ENCODE measurements at regions not wholly inside any gene's neighbourhood (a gene's known extent, or its start where the extent isn't known, plus 50 kb on each side); places are given as distances from the start of the nearest gene placed in this dataset.

DNA sequence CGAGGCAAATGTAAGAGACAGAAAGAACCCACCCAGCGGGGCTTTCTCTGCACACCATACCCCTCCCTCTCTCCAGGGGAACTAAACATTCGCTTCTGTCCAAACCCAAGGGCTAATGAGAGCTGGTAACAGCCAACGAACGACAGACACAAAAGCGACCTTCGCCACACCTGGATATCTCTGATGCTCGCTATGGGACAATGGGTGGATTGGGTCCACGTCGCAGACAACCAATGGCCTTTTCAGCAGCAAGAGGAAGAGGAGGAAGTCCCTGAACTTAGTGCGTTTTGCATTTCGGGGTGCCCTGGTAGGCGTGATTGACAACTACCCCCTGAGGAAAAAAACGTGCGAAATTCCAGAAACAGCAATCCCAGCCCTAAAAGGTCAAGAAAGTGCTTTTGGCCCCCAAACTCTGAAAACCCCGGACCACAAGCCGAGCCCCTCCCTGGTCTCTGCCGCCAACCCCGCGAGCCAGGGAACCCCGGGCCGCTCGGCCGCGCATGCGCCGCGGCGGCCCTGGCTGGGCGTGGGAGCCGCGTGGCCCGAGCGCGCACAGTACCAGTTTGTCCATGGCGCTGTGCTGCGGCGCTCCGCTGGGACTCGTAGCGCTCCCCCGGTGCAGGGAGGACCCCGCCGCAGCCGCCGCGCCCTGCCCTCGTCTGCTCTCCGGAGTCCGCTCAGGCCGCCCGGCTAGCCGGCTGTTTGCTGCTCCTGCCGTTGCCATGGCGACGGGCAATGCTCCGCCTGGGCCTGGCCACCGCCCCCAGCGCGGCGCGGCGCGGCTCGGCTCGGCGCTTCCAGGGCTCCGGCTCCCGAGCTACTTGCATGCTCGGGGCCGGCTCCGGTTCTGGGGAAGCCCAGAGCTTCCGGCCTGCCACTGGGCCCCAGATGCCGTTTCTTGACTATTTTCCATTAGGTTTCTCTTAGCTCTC lies 66.9 kb upstream of the DNAH5 start (continued):
- 0 out of 2 replicates have a peak, but pooled peaks have one; percentile 46 for TF ChIP-seq HOXA5 (CRISPR knock-in tag; IDR thresholded peaks at IDR 0.05)
- TF ChIP-seq KLF15 (CRISPR knock-in tag; IDR thresholded peaks at IDR 0.05; ENCODE audit: borderline replicate concordance), result peak; percentile 64; the same call in 1 of the 2 replicates
- no peak for TF ChIP-seq MEIS1 (CRISPR knock-in tag; IDR thresholded peaks at IDR 0.05; ENCODE audit: borderline replicate concordance)
- no peak for TF ChIP-seq GPN1 (CRISPR knock-in tag; IDR thresholded peaks at IDR 0.05; ENCODE audit: borderline replicate concordance)
- TF ChIP-seq, protein P1, sequence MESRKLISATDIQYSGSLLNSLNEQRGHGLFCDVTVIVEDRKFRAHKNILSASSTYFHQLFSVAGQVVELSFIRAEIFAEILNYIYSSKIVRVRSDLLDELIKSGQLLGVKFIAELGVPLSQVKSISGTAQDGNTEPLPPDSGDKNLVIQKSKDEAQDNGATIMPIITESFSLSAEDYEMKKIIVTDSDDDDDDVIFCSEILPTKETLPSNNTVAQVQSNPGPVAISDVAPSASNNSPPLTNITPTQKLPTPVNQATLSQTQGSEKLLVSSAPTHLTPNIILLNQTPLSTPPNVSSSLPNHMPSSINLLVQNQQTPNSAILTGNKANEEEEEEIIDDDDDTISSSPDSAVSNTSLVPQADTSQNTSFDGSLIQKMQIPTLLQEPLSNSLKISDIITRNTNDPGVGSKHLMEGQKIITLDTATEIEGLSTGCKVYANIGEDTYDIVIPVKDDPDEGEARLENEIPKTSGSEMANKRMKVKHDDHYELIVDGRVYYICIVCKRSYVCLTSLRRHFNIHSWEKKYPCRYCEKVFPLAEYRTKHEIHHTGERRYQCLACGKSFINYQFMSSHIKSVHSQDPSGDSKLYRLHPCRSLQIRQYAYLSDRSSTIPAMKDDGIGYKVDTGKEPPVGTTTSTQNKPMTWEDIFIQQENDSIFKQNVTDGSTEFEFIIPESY (CRISPR knock-in tag; IDR thresholded peaks at IDR 0.05), result no peak
- TF ChIP-seq, protein P2, sequence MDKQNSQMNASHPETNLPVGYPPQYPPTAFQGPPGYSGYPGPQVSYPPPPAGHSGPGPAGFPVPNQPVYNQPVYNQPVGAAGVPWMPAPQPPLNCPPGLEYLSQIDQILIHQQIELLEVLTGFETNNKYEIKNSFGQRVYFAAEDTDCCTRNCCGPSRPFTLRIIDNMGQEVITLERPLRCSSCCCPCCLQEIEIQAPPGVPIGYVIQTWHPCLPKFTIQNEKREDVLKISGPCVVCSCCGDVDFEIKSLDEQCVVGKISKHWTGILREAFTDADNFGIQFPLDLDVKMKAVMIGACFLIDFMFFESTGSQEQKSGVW (CRISPR knock-in tag; IDR thresholded peaks at IDR 0.05; ENCODE audit: borderline replicate concordance), result no peak
- TF ChIP-seq, protein P3, sequence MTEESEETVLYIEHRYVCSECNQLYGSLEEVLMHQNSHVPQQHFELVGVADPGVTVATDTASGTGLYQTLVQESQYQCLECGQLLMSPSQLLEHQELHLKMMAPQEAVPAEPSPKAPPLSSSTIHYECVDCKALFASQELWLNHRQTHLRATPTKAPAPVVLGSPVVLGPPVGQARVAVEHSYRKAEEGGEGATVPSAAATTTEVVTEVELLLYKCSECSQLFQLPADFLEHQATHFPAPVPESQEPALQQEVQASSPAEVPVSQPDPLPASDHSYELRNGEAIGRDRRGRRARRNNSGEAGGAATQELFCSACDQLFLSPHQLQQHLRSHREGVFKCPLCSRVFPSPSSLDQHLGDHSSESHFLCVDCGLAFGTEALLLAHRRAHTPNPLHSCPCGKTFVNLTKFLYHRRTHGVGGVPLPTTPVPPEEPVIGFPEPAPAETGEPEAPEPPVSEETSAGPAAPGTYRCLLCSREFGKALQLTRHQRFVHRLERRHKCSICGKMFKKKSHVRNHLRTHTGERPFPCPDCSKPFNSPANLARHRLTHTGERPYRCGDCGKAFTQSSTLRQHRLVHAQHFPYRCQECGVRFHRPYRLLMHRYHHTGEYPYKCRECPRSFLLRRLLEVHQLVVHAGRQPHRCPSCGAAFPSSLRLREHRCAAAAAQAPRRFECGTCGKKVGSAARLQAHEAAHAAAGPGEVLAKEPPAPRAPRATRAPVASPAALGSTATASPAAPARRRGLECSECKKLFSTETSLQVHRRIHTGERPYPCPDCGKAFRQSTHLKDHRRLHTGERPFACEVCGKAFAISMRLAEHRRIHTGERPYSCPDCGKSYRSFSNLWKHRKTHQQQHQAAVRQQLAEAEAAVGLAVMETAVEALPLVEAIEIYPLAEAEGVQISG (CRISPR knock-in tag; IDR thresholded peaks at IDR 0.05), result peak; percentile 91
- no peak for TF ChIP-seq BCL6 (CRISPR knock-in tag; IDR thresholded peaks at IDR 0.05)
- TF ChIP-seq ZSCAN29 (CRISPR knock-in tag; conservative IDR thresholded peaks at IDR 0.05), result 0 out of 2 replicates have a peak, but pooled peaks have one; percentile 31
- TF ChIP-seq TGIF2 (CRISPR knock-in tag; IDR thresholded peaks at IDR 0.05), result no peak
- TF ChIP-seq, protein P4, sequence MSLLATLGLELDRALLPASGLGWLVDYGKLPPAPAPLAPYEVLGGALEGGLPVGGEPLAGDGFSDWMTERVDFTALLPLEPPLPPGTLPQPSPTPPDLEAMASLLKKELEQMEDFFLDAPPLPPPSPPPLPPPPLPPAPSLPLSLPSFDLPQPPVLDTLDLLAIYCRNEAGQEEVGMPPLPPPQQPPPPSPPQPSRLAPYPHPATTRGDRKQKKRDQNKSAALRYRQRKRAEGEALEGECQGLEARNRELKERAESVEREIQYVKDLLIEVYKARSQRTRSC (CRISPR knock-in tag; IDR thresholded peaks at IDR 0.05; ENCODE audit: low read depth), result no peak
- no peak for TF ChIP-seq CREM (IDR thresholded peaks at IDR 0.05)
- TF ChIP-seq CREM (CRISPR knock-in tag; IDR thresholded peaks at IDR 0.05), result no peak
- TF ChIP-seq ZNF30 (CRISPR knock-in tag; IDR thresholded peaks at IDR 0.05), result no peak
- no peak for TF ChIP-seq BHLHE40 (IDR thresholded peaks at IDR 0.05; ENCODE audit: low read length)
- TF ChIP-seq, protein P5, sequence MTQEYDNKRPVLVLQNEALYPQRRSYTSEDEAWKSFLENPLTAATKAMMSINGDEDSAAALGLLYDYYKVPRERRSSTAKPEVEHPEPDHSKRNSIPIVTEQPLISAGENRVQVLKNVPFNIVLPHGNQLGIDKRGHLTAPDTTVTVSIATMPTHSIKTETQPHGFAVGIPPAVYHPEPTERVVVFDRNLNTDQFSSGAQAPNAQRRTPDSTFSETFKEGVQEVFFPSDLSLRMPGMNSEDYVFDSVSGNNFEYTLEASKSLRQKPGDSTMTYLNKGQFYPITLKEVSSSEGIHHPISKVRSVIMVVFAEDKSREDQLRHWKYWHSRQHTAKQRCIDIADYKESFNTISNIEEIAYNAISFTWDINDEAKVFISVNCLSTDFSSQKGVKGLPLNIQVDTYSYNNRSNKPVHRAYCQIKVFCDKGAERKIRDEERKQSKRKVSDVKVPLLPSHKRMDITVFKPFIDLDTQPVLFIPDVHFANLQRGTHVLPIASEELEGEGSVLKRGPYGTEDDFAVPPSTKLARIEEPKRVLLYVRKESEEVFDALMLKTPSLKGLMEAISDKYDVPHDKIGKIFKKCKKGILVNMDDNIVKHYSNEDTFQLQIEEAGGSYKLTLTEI (CRISPR knock-in tag; conservative IDR thresholded peaks at IDR 0.05), result no peak
- TF ChIP-seq FOXJ3 (CRISPR knock-in tag; IDR thresholded peaks at IDR 0.05; ENCODE audit: borderline replicate concordance), result no peak
- TF ChIP-seq ZNF788 (CRISPR knock-in tag; IDR thresholded peaks at IDR 0.05; ENCODE audit: borderline replicate concordance), result peak; percentile 47; the same call in 1 of the 2 replicates
- no peak for TF ChIP-seq MAFF (IDR thresholded peaks at IDR 0.05; ENCODE audit: low read depth, low read length)
- no peak for TF ChIP-seq MZF1 (CRISPR knock-in tag; IDR thresholded peaks at IDR 0.05; ENCODE audit: borderline replicate concordance)
- no peak for TF ChIP-seq ZFP36L1 (CRISPR knock-in tag; IDR thresholded peaks at IDR 0.05)

Data from HepG2 (cell line).